ENCODE measurements at regions not wholly inside any gene's neighbourhood (a gene's known extent, or its start where the extent isn't known, plus 50 kb on each side); places are given as distances from the start of the nearest gene placed in this dataset.

DNA sequence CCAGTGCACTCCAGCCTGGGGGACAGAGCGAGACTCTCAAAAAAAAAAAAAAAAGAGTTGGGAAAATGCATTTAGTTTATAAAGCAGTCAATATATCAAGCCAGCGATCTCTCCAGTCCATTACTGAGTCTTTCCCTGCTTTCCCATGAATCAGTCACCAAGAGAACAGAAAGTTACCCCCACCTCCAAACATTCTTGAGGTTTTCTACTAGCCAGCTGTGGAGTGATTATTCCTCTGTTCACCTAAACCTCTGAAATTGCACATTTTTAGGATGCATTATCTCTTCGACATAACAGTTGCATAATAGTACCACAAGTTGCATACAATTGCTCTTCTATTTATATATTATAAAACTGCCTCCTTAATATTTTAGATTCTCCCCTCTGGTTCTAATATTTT, 134.8 kb upstream of the DIO3 start:
- no peak for DNase-seq

DNA sequence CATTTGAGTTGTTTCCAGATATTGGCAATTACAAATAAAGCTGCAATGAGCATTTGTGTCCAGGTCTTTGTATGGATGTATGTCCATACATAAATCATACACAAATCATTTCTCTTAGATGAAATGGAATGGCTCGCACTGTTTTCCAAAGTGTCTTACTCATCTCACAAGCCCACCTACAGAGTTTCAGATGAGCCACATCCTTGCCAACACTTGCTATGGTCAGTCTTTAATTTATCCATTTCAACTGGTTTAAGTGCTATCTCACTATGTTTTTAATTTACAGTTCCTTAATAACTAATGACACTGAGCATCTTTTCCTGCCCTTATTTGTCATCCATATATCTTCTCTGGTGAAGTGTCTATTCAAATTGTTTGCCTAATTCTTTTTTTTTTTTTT, 132.9 kb upstream of the DIO3 start:
- DNase-seq, result no peak

DNA sequence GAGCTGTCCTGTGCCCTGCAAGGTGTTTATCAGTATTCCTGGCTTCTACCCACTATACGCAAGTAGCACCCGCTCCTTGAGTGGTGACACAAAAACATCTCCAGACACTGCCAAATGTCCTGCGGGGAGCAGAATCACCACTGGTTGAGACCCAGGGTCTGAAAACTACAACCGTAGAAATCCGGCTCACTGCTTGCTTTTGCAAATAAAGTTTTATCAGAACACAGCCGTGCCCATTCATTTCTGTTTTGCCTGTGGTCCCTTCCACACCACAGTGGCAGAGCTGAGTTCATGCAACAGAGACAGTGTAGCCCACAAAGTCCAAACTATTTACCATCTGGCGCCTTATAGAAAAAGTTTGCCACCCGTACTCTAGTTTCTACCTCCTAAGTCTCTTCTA, 125.7 kb upstream of the DIO3 start:
- DNase-seq, result no peak

DNA sequence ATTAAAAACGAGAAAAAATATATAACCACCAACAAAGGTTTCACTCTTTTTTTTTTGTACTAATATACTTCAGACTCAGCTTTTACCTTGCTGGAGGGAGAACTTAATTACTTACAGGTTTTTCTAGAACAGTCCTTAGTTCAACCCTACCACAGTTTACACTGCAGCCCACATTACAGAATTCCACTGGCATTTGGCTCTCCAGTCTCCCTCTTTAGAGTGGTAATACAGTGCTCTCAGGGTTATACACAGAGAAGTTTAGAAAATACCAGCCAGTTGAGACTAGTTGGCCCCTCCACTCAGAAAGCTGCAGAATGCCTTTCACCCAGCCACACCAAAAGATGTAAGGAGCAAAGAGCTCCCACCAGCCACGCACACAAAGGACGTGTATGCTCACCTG, 122.3 kb upstream of the DIO3 start:
- DNase-seq, result no peak

DNA sequence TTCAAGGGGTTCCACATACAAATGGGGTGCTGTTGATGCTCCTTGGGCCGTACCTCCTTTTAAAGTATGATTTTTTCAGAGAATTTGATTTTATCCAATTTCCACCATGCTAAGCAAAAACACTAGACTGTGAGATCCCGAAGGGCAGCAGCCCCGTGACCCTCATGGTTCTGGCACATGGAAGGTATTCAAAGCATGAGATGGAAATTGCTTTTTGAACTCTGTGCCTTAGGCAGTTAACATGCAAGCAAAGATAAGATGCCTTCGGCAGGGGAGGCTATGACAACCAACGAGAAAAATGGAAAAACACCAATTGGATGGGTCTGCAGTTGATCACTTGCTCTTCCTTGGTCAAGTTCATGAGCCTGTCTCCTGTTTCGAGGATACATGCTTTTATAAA, 120.8 kb upstream of the DIO3 start:
- DNase-seq, result no peak

DNA sequence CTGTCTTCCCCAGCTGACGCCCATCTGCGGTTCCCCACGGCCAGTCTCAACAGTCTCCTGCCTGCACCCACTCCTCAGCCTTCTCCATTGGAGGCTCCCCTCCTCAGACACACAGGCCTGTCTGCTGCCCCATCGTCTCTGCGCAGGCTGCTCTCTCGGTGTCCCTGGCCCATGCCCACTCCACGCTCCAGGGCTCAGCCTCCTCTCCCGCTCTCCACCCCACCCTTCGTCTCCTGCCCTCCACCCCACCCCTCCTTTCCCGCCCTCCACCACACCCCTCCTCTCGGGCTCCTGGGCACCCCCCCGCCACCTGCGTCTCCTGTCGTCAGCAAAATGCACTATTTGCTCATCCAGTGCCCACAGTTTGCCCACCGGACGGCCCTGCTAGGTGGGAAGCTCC, 119.6 kb upstream of the DIO3 start:
- no peak for DNase-seq

DNA sequence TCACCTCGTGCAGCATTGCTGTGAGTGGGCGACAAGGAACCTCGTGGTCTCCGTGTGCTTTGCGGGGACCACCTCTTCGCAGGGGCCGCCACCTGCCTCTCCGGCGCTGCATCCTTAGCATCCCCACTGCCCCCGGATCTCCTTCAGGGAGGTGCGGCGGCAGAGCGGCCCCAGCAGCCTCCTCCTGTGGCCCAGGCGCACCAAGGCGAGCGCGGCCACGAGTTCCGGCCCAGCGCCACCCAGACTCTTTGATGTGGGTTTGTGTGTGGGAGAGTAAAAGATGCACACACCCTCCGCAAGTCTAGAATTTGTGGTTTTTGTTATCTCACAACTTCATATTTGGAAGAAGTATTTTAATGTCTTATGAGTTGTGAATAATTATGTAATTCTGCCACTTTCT, 118.8 kb upstream of the DIO3 start:
- peak; percentile 47 to 61 for DNase-seq

DNA sequence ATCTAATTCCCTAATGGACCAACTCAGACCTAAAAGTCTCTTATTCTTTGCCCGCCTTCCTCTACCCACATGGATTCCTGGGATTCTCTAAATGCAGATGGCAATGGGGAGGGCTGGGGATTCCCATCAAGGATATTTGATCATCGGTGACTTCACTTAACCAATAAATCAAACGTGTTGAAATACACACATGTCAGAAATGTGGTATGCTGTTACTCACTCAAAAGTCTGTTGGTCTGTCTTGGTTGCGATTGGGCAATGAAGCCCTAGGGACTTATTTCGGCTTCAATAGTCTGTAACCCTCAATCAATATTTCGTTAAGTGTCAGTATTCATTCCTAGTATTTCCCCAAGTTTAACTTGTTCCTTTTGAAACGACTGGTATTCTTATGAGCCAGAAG, 117.2 kb upstream of the DIO3 start:
- no peak for DNase-seq

DNA sequence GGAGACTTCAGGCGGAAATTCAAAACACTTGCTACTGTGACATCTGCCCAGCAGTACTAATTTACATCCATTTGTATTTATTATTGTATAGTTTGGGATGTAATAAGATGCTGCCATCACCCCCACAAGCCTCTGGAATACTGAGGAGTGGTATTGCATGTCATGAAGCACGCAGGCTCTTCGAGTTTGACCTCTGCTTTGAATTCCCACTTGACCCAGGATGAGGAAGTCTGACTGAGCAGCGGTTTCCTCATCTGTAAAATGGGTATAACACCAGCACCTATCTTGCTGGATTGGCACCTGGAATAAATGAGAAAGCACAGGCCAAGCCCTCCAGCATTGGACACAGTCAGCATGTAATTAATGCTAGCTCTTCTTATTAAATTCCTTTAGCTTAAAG, 116.0 kb upstream of the DIO3 start:
- no peak for DNase-seq

DNA sequence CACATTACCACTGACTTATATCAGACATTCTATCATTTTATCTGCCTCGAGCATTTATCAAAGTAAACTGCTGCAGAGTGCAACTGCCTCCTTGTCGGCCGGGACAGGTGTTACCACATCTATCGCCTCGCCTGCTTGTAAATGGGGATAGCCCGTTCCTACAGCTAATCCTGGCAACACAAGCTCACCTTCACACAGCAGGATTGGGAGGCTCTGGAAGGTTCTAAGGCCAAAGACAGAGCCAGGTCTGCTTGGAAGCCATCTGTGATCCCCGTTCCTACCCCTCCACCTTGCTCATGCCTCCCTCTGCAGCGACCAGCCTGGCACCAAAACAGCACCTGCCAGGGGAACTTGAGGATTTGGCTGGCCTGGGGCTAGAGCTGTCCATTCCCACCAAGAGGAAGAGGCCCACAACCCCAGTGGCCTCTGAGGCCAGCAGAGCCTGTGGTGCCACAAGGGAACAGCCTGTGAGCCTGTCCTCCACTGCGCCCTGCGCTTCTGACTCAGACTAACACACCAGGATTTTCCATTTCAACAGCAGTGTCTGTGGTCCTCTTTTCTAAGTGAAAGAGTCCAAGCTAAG, 114.8 kb upstream of the DIO3 start:
- DNase-seq, result no peak

DNA sequence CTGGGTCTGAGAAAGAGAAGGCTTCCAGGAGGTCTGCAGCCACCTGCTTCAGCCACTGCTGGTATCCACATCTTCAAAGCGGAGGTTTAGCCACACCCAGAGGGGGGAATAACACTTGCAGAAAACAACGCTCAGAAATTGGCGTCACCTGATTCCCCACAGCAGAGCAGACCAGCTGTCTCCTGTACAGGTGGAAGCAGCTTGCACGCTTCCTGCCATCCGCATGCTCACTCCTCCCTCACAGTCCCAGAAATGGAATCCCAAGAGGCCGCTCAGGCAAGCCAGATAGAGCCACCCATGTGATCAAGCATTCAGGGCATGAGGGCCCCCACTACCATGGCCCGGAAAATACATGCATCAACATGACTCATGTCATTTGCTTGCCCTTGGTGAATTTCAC, 112.2 kb upstream of the DIO3 start:
- DNase-seq, result no peak

DNA sequence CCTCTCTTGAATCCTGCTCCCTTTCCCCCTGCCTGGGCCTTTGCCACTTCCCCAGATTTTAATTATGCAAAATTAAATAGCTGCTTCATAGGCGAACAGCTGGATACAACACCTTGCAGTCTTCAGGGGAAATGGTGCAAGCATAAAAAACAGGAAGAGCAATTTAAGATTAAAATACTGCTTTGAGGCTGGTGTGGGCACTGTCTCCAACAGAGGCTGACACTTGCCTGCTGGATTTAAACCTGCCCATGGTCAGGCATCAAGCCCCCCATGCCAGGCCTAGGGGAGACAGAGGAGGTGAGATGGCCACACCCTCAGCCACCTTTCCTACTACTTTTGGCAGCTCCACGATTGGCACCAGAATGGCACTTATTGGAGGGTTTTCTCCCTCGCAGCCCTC, 110.1 kb upstream of the DIO3 start:
- no peak for DNase-seq

DNA sequence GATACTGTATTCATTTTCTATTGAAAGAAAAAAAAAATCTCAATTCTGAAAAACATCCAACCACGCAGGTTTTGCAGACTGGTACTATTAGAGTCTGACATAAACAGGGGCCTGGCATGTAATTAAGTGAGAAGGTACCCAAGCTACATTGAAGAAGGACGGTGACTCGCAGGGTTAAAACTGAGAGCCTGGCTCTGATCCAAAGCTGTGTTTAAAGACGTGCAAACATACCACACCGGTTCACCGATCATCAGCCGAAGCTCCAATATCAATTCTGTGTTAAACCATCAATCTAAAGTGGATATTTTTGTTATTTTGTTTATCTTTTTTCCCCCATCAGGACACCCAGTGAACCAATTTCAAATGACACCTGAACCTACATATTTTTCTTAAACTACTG, 108.1 kb upstream of the DIO3 start:
- DNase-seq, result no peak

DNA sequence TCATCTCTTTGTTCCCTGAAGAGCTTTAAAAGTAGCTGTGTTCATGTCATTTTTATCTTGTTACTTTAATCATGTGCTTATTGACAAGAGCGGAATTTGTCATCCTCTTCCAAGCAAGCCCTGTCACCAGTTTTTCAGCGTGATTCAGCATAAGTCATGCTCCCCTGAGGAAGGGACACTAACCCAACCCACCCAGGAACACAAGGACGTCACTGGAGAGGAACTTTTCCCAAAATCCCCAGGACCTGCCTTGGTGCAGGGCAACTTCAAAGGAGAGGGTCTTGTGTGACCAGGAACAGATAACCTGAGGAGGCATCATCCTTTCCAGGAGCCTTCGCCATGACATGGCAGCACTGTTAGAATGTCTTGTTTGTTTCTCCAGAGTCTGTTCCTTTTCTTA, 107.1 kb upstream of the DIO3 start:
- DNase-seq, result no peak

DNA sequence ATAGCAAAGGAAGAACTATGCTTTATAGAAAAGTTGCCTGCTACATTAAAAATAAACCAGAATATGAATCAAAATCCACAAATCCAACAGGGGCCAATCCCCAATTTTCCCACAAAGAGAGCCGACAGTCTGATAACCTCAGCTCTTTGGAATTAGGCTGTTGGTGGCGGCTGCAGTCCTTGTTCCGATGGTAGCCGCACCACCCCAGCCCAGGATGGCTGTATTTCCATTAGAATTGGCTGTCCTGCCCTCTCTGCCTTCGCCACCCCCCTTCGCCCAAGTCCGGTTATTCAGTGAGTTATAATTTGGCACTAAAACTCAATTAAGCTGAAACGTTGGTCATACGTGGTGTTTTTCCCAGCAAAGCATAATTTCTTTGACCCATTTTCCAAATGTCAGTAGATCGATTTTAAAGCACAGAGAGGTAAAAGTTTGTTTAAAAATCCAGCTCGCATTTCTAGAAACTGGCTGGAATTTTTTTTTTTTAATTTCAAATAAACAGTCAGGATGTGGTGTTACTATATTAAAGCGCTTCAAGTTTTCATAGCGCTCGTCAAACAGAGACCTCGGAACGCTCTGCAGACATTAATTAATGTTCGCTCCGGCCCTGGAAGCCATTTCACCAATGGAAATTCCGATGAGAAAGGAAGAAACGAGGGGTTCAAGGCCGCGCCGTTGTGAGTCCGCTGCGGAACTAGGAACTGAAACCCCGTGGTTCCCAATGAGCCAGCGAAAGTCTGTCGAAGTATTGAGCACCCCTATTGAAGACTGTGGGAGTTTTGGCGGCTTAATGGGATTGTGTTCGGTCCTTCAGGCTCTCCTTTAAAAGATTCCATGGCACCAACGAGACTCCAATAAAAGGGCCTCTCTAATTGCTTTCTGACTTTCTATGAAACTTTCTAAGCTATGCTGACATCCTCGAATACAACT, 104.8 kb upstream of the DIO3 start:
- no peak for DNase-seq

DNA sequence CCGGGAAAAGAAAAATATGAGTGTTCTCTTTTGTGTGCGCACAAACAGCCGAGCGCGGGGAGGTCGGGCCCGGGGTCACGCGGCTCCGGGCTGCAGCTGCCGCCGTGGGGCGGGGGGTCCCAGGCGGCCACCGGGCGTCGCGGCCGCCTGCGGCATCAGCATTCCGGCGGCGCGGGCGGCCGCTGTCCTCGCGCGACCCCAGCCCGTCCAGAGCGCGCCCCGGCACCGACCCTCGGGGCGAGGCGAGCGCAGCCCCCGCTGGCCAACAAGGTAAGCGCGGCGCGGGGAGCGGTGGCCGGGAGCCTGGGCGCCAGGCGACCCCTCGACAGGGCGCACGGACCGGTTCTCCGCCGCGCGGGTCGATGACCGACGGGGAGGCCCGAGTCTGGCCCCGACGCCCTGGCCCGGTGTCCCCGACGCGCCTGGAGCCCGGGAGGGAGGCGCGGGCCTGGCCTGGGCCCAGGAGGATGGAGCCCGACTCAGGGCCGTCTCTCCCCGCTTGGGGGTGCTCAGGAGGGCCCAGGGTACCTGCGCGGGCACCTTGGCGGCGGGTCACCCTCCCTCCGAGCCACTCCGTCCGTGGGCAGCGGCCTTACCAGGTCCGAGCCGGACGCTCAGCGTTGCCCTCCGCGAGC, 103.9 kb upstream of the DIO3 start:
- DNase-seq, result no peak

DNA sequence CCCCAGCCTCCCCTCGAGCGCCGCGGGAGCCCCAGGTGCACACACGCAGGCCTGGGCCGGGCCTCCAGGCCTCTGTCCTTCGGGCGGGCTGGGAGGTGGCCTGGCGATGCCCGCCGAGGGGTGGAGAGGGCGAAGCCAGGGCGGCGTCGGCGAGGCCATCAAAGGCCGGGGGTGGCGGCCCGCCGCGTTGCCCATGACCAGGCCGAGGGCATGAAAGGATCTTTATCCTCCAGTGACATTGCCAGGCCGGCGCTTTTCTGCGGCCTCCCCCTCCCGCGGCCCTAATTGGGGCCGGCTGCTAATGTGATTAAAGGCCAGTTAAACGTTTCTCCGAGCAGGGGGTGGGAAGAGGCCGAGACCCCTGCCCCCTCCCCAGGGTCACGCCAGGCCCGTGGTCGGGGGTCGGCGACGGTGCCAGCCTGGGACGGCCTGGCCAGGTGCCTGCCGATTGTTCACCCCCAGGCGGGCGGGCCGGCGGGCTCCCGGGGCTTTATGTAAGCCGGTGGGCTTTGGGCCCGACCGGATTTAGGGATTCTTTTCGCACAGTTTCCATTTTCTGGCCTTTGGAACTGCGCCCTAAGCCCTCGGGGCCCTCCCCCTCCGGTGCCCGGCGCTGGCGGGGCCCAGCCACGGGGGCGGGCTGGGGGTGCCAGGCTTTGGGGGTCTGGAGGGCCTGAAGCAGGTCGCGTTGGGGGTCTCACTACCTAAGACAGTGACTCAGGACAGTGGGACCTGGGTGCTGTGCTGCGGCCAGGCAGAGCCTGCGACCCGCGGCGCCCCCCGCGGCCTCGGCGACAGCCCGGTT, 103.2 kb upstream of the DIO3 start:
- no peak for DNase-seq

DNA sequence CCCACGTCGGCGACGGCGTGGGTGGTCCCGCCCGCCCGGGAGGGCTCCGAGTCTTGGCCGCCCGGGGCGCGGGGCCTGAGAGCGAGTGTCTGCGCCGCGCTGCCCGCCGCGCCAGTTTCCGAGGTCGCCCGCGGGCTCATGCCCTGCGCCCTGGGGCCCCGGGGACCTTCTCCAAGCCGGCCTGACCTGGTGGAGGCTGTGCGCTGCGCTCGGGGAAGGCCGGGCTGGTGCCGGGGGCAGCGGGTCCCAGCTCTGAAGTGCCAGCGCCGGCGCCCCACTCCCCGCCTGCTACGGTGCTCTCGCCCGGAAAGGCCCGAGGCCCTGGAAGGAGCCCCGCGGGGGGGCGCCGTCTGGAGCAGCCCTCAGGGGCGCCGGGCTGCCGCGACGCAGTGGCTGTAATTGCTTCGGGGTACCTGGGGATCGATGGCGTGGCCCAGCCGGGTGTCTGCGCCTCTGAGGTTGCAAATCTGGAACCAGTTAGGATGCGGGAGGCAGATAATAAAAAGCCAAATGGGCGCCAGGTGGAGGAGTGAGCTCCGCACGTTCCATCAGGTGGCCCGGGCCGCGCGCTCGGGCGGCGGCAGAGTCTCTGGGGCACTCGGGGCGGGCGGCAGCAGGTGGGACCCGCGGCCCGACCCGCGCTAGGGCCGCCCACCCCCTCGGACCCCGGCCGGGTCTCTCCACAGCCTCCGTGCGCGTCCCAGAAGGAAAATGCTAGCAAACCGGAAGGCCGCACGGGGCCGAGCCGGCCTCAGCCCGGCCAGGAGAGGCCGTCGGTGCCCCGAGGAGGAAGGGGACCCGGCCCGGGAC, 102.3 kb upstream of the DIO3 start:
- DNase-seq, result no peak

DNA sequence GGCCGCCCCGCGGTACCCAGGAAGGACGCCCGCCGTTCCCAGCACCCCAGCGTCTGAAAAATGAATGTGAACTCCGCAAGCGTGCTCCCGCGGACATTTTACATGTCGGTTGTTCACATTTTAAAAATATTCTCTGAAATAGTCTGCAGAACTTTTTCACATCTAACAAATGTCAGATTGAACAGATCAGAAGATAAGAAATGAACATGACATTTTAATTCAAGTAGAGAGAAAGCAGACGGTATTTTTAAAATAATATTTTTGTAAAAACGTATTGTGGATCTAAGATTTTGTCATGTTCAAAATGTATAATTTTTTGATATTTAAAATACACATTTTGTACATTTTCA, 101.8 kb upstream of the DIO3 start:
- DNase-seq, result no peak

DNA sequence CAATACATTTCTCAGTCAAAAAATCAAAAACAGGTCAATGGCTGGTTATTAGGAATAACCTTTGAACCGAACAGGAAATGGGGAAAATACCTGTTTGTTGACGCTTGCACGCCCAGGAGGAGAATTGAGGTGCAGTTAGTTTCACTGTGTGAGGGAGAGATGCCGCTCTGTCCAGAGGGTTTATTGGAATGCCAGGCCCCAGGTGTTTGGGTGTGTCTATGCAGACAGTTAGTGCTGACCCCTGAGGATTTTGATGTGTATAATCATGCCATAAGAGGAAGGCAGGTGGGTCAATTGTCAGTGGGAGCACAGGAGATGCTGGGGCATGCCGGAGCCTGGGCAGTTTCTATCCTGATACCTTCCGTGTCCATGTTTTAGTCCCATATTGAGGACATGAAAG, 100.8 kb upstream of the DIO3 start:
- no peak for DNase-seq

DNA sequence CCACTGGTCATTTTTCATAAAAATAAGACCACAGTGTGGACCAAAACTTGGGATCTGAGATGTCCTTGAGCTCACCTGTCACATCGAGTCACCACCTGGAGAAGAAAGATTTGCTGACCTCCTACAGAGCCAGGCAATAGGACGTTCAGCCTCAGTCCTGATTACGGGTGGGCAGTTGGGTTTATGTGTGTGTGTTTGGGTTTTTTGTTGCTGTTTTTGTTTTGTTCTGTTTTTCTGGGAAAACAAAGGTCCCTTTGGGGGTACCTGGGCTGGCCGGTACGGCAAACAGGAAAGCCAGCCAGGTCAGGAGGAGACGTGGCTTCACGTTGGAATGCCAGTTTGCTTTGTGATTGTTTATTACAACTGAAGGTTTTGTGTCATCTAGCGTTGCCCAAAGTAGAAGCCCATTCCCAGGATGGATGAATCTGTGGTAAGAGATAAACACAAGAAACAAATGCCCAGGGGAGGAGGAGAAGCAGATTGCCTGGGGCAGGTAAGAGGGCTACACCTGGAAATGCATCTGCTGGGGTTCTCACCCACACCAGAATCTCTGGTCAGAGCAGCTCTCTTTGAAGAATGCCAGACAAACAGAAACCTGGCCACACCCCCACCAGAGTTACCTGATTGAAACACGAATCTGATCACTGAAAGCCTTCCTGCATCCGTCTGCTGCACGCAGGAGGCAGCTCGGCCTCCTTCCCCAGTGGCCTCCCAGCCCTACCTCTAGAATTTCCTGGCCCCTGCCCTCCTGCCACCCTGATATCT, 100.1 kb upstream of the DIO3 start:
- DNase-seq, result no peak

DNA sequence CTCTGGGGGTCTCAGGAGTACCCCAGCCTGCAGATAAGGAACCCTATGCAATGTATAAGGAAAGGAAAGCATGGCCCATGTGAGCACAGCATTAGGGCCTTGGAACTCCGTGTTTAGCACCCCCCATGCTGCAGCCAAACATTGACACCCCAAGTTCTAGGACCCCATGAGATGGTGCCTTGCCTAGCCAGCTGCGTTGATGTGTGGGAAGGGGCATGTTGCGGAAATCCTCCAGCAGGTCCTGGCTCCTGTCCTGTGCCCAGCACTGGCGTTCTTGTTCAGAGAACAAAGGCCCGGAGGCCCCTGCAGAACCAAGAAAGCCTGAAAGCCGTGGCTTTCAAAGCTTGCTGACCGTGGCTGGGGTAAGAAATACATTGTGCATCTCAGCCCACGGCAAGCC, 99.4 kb upstream of the DIO3 start:
- DNase-seq, result no peak

All from stimulated activated CD4-positive, alpha-beta T cell treated with anti-CD3 and anti-CD28 coated beads, Interleukin-4, amount 100 ng/mL, for 4 hours (primary cell).